Dermis blood vessel endothelial cell (primary cell): ENCODE measurements at regions not wholly inside any gene's neighbourhood (a gene's known extent, or its start where the extent isn't known, plus 50 kb on each side); places are given as distances from the start of the nearest gene placed in this dataset.

ENCODE experiments used
- DNase-seq: peaks from one replicate; pipeline ENCODE4 v3.0.0; 2010

GRCh38 chr3:73927203-73927570 is 302.4 kb upstream of the PDZRN3 start:
- DNase-seq, result no peak

- no peak for DNase-seq
These were observed 301.8 kb upstream of the PDZRN3 start for GRCh38 chr3:73926360-73927202.

GRCh38 chr3:73925011-73925410 is 300.3 kb upstream of the PDZRN3 start:
- no peak for DNase-seq

GRCh38 chr3:73924048-73924447 is 299.3 kb upstream of the PDZRN3 start:
- no peak for DNase-seq

- no peak for DNase-seq
These were observed 292.9 kb upstream of the PDZRN3 start for GRCh38 chr3:73917643-73918042.

GRCh38 chr3:73915886-73916285 is 291.1 kb upstream of the PDZRN3 start:
- no peak for DNase-seq

GRCh38 chr3:73908218-73908617 is 283.5 kb upstream of the PDZRN3 start:
- DNase-seq, result no peak

- no peak for DNase-seq
These were observed 276.9 kb upstream of the PDZRN3 start for GRCh38 chr3:73901686-73902085.

- DNase-seq, result no peak
These were observed 269.9 kb upstream of the PDZRN3 start for GRCh38 chr3:73894474-73895213.

- no peak for DNase-seq
These were observed 268.3 kb upstream of the PDZRN3 start for GRCh38 chr3:73893089-73893488.

GRCh38 chr3:73885862-73886261 is 261.1 kb upstream of the PDZRN3 start:
- DNase-seq, result no peak

- DNase-seq, result no peak
These were observed 259.6 kb upstream of the PDZRN3 start for GRCh38 chr3:73884361-73884760.

GRCh38 chr3:73883497-73883896 is 258.8 kb upstream of the PDZRN3 start:
- no peak for DNase-seq

GRCh38 chr3:73874606-73875369 is 250.0 kb upstream of the PDZRN3 start:
- no peak for DNase-seq

GRCh38 chr3:73874161-73874560 is 249.4 kb upstream of the PDZRN3 start:
- no peak for DNase-seq

GRCh38 chr3:73868688-73869315 is 244.1 kb upstream of the PDZRN3 start:
- no peak for DNase-seq

GRCh38 chr3:73867524-73867923 is 242.8 kb upstream of the PDZRN3 start:
- no peak for DNase-seq

GRCh38 chr3:73866846-73867245 is 242.1 kb upstream of the PDZRN3 start:
- no peak for DNase-seq

GRCh38 chr3:73863546-73864079 is 238.9 kb upstream of the PDZRN3 start:
- no peak for DNase-seq

GRCh38 chr3:73855813-73856212 is 231.1 kb upstream of the PDZRN3 start:
- no peak for DNase-seq

- no peak for DNase-seq
These were observed 223.6 kb upstream of the PDZRN3 start for GRCh38 chr3:73848173-73848906.

GRCh38 chr3:73846951-73847350 is 222.2 kb upstream of the PDZRN3 start:
- no peak for DNase-seq
